Transverse colon (tissue), 4 donors: ENCODE measurements at regions not wholly inside any gene's neighbourhood (a gene's known extent, or its start where the extent isn't known, plus 50 kb on each side); places are given as distances from the start of the nearest gene placed in this dataset.

ENCODE experiments used
- DNase-seq: peaks from one replicate; pipeline ENCODE4 v3.0.0-alpha.2; 2019
- H3K27ac ChIP-seq, 4 donors: fragments of 200-600 bp; sonication (generic); 2 replicates each; pipeline ENCODE4 v1.5.1; 2016 to 2018; ENCODE audit warnings: inconsistent platforms in 4 of 4
- H3K27me3 ChIP-seq: fragments of 200-600 bp; sonication (generic); 2 replicates; pipeline ENCODE4 v1.5.1; 2017; ENCODE audit warnings: inconsistent platforms
- H3K36me3 ChIP-seq, 4 donors: fragments of 200-600 bp; sonication (generic); 2 replicates each; pipeline ENCODE4 v1.5.1; 2017 to 2019; ENCODE audit warnings: inconsistent platforms in 4 of 4
- H3K4me1 ChIP-seq, 4 donors: fragments of 200-600 bp; sonication (generic); 2 replicates each; pipeline ENCODE4 v1.5.1; 2017 to 2020; ENCODE audit warnings: inconsistent platforms in 4 of 4
- H3K4me3 ChIP-seq, 4 donors: fragments of 200-600 bp; sonication (generic); 1 replicate in 1 of 4; 2 replicates in 3 of 4; pipeline versions ENCODE4 v1.5.1 to v1.6.1; 2017 to 2019; ENCODE audit warnings: inconsistent platforms in 4 of 4
- H3K9me3 ChIP-seq, 2 donors: fragments of 200-600 bp; sonication (generic); 2 replicates each; pipeline ENCODE4 v1.5.1; 2017 to 2019; ENCODE audit warnings: inconsistent platforms in 2 of 2
- CTCF ChIP-seq, 5 experiments: fragments of 200-600 bp in 3 of 5; fragments of 450-650 bp in 2 of 5; sonication (generic) in 3 of 5; IDR thresholded peaks; 1 replicate in 2 of 5; 2 replicates in 3 of 5; pipeline ENCODE4 v1.5.1; 2016 to 2017; ENCODE audit warnings: antibody characterized with exemption in 5 of 5, inconsistent platforms in 3 of 5, mild to moderate bottlenecking in 2 of 5, moderate library complexity in 1 of 5
- EP300 ChIP-seq: sonication (generic); formaldehyde crosslinking; IDR thresholded peaks from one replicate; pipeline ENCODE4 v1.6.1; 2017; ENCODE audit warnings: antibody characterized with exemption, low read depth
- POLR2A ChIP-seq: fragments of 450-650 bp; IDR thresholded peaks from one replicate; pipeline ENCODE4 v1.6.1; 2016; ENCODE audit warnings: antibody characterized with exemption, mild to moderate bottlenecking, moderate library complexity
- POLR2AphosphoS5 ChIP-seq, 3 donors: sonication (generic); formaldehyde crosslinking; IDR thresholded peaks; one replicate each; pipeline ENCODE4 v1.6.1; 2016; ENCODE audit warnings: antibody characterized with exemption in 3 of 3
- WGBS, 2 donors: methylation state at CpG; one replicate each; pipeline ENCODE4 v1.1.5; 2018; ENCODE audit warnings: low coverage in 1 of 2; 5-methylcytosine and 5-hydroxymethylcytosine counted together
- in situ Hi-C, 4 donors: fragments of 200-750 bp; cut with MboI; loops; one replicate each; pipeline versions ENCODE4 v1.15.0 to v1.15.1; 2017; ENCODE audit warnings: low sequenced_read_pairs in 3 of 4, low pct_ligation_motif_present in 1 of 4, low pct_unique_long_range_greater_than_20kb in 1 of 4
- intact Hi-C: fragments of 100-400 bp; cut with DNase I; formaldehyde crosslinking; loops from one replicate; pipeline ENCODE4 v1.15.1; 2023; ENCODE audit warnings: low total_unique reads

- Histone ChIP-seq H3K4me3 (no peak overlapping the region), H3K4me1 (no peaks in the 10 kb centered on the region), H3K36me3 (no peaks in the 10 kb centered on the region), H3K27ac (no peak overlapping the region), H3K27me3 (no peaks in the 10 kb centered on the region), H3K9me3 (no peaks in the 10 kb centered on the region)
- 39 to 50% methylated on average over 1 of the region's 1 CpG for WGBS, 2 donors
- TF ChIP-seq CTCF (IDR thresholded peaks at IDR 0.05) (no peak), POLR2AphosphoS5 (IDR thresholded peaks at IDR 0.05) (no peak), POLR2A (no peak), EP300 (no peak)
- intact Hi-C loops (no loop called here), in situ Hi-C loops (no loop called here)
- no peak for DNase-seq
Measured at GRCh38 chr4:91824773-91825172, 479.0 kb upstream of the GRID2 start.

- Histone ChIP-seq H3K9me3 (no peaks in the 10 kb centered on the region), H3K27ac (no peak overlapping the region), H3K36me3 (no peaks in the 10 kb centered on the region), H3K4me3 (no peak overlapping the region), H3K4me1 (no peaks in the 10 kb centered on the region), H3K27me3 (no peaks in the 10 kb centered on the region)
- no peak for DNase-seq
- 74 to 86% methylated on average over 1 to 2 of the region's 2 CpGs for WGBS, 2 donors
- in situ Hi-C loops (no loop called here), intact Hi-C loops (no loop called here)
- TF ChIP-seq CTCF (IDR thresholded peaks at IDR 0.05): no peak
- no peak for TF ChIP-seq POLR2A
- no peak for TF ChIP-seq EP300
- no peak for TF ChIP-seq POLR2AphosphoS5 (IDR thresholded peaks at IDR 0.05)
Measured at GRCh38 chr4:91826186-91826585, 477.6 kb upstream of the GRID2 start.

GRCh38 chr4:91827914-91828313, 475.9 kb upstream of the GRID2 start:
- Histone ChIP-seq H3K4me3 (no peak overlapping the region), H3K9me3 (peaks cover 0 to 4% of the 10 kb centered on the region in 2 donors), H3K27me3 (no peaks in the 10 kb centered on the region), H3K36me3 (no peaks in the 10 kb centered on the region), H3K27ac (no peak overlapping the region), H3K4me1 (no peaks in the 10 kb centered on the region)
- in situ Hi-C loops (no loop called here), intact Hi-C loops (no loop called here)
- no peak for DNase-seq
- TF ChIP-seq POLR2A: no peak
- no peak for TF ChIP-seq POLR2AphosphoS5 (IDR thresholded peaks at IDR 0.05)
- no peak for TF ChIP-seq EP300
- TF ChIP-seq CTCF (IDR thresholded peaks at IDR 0.05): no peak

- TF ChIP-seq POLR2A (no peak), POLR2AphosphoS5 (IDR thresholded peaks at IDR 0.05) (no peak), CTCF (IDR thresholded peaks at IDR 0.05) (no peak), EP300 (no peak)
- Histone ChIP-seq H3K4me3 (no peak overlapping the region), H3K36me3 (no peaks in the 10 kb centered on the region), H3K9me3 (peaks cover 9 to 11% of the 10 kb centered on the region in 2 donors), H3K4me1 (no peaks in the 10 kb centered on the region), H3K27ac (no peak overlapping the region), H3K27me3 (no peaks in the 10 kb centered on the region)
- in situ Hi-C loops (no loop called here), intact Hi-C loops (no loop called here)
- 74 to 75% methylated on average over 1 of the region's 1 CpG for WGBS, 2 donors
- DNase-seq: no peak
Measured at GRCh38 chr4:91829531-91829930, 474.2 kb upstream of the GRID2 start.
